Neutrophil (primary cell): ENCODE measurements at regions not wholly inside any gene's neighbourhood (a gene's known extent, or its start where the extent isn't known, plus 50 kb on each side); places are given as distances from the start of the nearest gene placed in this dataset.

Source experiments
- H3K27ac ChIP-seq: fragments of 200-600 bp; sonication (generic); 2 replicates; pipeline ENCODE4 v1.5.1; 2016; ENCODE audit warnings: mild to moderate bottlenecking, moderate library complexity
- H3K27me3 ChIP-seq: fragments of 200-600 bp; sonication (generic); 2 replicates; pipeline ENCODE4 v1.6.0; 2016; ENCODE audit warnings: mild to moderate bottlenecking
- H3K36me3 ChIP-seq: fragments of 200-600 bp; sonication (generic); 2 replicates; pipeline ENCODE4 v1.5.1; 2017
- H3K4me1 ChIP-seq, 2 experiments: fragments of 200-600 bp in 1 of 2; sonication (generic) in 1 of 2; 1 replicate in 1 of 2; 2 replicates in 1 of 2; pipeline versions ENCODE4 v1.5.1 to v1.6.1; 2013 to 2016; ENCODE audit warnings: low read depth in 1 of 2, low read length in 1 of 2, mild to moderate bottlenecking in 1 of 2, moderate library complexity in 1 of 2; ENCODE audit not compliant: control insufficient read depth in 1 of 2, insufficient read depth in 1 of 2
- H3K4me3 ChIP-seq, 2 experiments: fragments of 200-600 bp in 1 of 2; sonication (generic) in 1 of 2; 1 replicate in 1 of 2; 2 replicates in 1 of 2; pipeline ENCODE4 v1.5.1; 2013 to 2016; ENCODE audit warnings: low read depth in 1 of 2, low read length in 1 of 2, mild to moderate bottlenecking in 1 of 2, moderate library complexity in 1 of 2
- H3K9me3 ChIP-seq: fragments of 200-600 bp; sonication (generic); 2 replicates; pipeline ENCODE4 v1.5.1; 2016
- TF ChIP-seq, protein P1 (sequence below): fragments of 200-600 bp; sonication (generic); IDR thresholded peaks from 2 replicates; pipeline ENCODE4 v1.5.1; 2016; ENCODE audit warnings: antibody characterized with exemption

DNA sequence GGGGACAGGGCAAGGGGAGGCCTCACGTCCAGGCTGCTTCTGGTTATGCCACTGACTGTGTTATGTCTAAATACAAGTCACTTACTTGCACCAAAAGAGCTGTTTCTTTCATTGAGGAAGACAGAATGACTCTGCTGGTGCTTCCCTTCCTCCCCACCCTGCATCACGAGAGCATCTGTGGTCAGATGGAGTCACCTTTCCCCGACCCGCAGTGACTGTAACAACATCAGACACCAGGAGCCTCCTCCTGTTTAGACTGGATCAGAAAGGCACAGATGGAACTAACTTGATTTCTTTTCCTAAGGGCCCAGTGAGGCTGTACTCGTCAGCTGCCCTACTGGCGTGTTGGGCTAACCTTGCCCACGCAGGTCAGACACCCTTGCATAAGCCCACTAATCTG lies 90.3 kb upstream of the ZNF536 start:
- Histone ChIP-seq H3K4me1 (no peaks in the 10 kb centered on the region), H3K4me3 (no peak overlapping the region), H3K27me3 (peaks cover 7% of the 10 kb centered on the region), H3K9me3 (no peaks in the 10 kb centered on the region), H3K36me3 (no peaks in the 10 kb centered on the region), H3K27ac (no peak overlapping the region)
- TF ChIP-seq, protein P1, sequence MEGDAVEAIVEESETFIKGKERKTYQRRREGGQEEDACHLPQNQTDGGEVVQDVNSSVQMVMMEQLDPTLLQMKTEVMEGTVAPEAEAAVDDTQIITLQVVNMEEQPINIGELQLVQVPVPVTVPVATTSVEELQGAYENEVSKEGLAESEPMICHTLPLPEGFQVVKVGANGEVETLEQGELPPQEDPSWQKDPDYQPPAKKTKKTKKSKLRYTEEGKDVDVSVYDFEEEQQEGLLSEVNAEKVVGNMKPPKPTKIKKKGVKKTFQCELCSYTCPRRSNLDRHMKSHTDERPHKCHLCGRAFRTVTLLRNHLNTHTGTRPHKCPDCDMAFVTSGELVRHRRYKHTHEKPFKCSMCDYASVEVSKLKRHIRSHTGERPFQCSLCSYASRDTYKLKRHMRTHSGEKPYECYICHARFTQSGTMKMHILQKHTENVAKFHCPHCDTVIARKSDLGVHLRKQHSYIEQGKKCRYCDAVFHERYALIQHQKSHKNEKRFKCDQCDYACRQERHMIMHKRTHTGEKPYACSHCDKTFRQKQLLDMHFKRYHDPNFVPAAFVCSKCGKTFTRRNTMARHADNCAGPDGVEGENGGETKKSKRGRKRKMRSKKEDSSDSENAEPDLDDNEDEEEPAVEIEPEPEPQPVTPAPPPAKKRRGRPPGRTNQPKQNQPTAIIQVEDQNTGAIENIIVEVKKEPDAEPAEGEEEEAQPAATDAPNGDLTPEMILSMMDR, result no peak

DNA sequence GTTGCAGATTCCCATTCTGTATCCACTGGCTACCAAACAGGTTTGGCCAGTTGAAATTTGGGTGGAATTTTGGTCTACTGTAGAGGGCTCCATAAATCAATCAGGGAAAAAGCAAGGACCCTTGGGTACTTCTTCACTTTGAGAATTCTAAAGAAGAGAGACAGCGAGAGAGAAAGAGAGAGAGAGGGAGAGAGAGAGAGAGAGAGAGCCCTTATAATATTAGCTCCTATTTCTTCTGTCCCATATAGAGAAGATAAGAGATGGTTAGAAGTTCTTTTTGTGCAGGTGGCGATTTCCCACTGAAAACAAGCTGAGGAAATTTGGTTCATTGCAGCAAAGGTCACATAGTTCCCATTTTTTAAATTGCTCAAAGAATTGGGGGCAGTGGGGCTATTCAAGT lies 88.6 kb upstream of the ZNF536 start:
- Histone ChIP-seq H3K9me3 (no peaks in the 10 kb centered on the region), H3K27ac (no peak overlapping the region), H3K4me3 (no peak overlapping the region), H3K4me1 (no peaks in the 10 kb centered on the region), H3K36me3 (no peaks in the 10 kb centered on the region), H3K27me3 (peaks cover 5% of the 10 kb centered on the region)
- TF ChIP-seq, protein P1, result no peak

DNA sequence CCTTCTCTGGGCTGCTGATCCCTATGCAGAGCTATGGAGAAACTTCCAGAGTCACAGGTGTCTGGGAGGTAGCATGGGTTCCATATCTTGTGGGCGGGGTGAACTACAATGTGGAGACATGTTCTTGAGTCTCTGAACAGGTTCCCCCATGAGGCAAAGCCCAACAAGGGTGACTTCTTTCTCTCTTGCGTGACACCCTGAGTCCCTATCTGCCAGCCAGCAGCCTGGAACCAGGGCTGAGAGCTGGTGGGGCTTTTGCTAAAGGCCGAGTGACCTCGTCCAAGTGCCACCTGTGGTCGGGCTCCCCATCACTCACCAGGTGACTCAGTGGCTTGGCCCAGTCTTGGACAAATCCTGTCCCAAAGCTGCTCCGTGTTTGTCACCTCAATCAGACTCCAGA lies 88.0 kb upstream of the ZNF536 start:
- Histone ChIP-seq H3K27me3 (peaks cover 5% of the 10 kb centered on the region), H3K36me3 (no peaks in the 10 kb centered on the region), H3K4me1 (no peaks in the 10 kb centered on the region), H3K27ac (no peak overlapping the region), H3K4me3 (no peak overlapping the region), H3K9me3 (no peaks in the 10 kb centered on the region)
- TF ChIP-seq, protein P1, result no peak

DNA sequence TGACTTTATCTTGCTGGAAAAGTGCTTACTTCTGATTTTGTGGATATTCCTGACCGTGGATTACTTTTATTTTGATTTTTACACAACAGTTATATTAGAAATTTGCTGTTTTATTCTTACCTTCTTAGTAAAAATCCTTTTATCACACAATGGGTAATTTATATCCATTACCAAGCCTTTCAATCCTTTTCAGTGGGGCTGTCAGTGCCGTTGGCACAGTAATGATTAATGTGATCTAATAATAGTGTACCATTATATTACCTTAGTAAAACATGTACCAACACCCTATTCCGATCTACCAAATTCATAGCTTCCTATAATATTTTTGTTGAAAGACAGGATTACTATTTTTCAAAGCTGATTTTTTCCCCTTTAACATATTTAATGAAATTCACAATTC lies 87.3 kb upstream of the ZNF536 start:
- no peaks in the 10 kb centered on the region for H3K36me3 ChIP-seq
- no peaks in the 10 kb centered on the region for H3K4me1 ChIP-seq
- H3K9me3 ChIP-seq, result no peaks in the 10 kb centered on the region
- H3K27me3 ChIP-seq, result peaks cover 5% of the 10 kb centered on the region
- no peak overlapping the region for H3K4me3 ChIP-seq
- TF ChIP-seq, protein P1, result no peak
- H3K27ac ChIP-seq, result no peak overlapping the region

DNA sequence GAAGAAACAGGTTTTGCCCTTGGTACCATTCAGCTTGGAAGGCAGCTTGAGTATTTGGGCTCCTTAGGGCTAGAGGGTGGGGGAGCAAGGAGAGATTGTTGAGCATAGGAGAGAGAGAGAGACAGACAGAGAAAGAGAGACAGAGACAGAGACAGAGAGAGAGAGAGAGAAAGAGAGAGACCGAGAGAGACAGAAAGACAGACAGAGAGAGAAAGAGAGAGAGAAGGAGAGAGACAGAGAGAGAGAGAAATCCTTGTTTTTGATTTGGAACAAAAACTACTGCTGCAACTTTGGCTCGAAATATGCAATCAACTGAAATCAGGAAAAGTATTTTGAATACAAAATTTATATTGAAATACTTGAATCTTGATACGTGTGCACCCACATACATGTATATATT lies 85.8 kb upstream of the ZNF536 start:
- Histone ChIP-seq H3K27ac (no peak overlapping the region), H3K4me1 (no peaks in the 10 kb centered on the region), H3K4me3 (no peak overlapping the region), H3K27me3 (peaks cover 5% of the 10 kb centered on the region), H3K36me3 (no peaks in the 10 kb centered on the region), H3K9me3 (no peaks in the 10 kb centered on the region)
- TF ChIP-seq, protein P1, result no peak

DNA sequence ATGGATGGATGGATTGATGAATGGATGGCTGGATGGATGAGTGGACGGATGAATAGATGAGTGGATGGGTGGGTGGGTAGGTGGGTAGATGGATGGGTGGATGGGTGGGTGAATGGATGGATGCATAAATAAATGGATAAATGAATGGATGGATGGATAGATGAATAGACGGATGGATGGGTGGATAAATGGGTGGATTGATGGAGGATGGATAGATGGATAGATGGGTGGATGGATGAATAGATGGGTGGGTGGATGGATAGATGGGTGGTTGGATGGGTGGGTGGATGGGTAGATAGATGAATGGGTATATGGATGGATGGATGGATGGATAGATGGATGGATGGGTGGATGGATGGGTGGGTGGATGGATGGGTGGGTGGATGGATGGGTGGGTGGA lies 84.9 kb upstream of the ZNF536 start:
- TF ChIP-seq, protein P1, result no peak
- H3K9me3 ChIP-seq, result no peaks in the 10 kb centered on the region
- no peak overlapping the region for H3K27ac ChIP-seq
- H3K4me3 ChIP-seq, result no peak overlapping the region
- H3K27me3 ChIP-seq, result peaks cover 5% of the 10 kb centered on the region
- H3K4me1 ChIP-seq, result no peaks in the 10 kb centered on the region
- no peaks in the 10 kb centered on the region for H3K36me3 ChIP-seq
